Epithelial cell of prostate (primary cell): ENCODE measurements at regions not wholly inside any gene's neighbourhood (a gene's known extent, or its start where the extent isn't known, plus 50 kb on each side); places are given as distances from the start of the nearest gene placed in this dataset.

ENCODE experiments used
- DNase-seq: peaks from one replicate; pipeline ENCODE4 v3.0.0-alpha.2; 2011; ENCODE audit warnings: low read depth, low spot score
- H3K27ac ChIP-seq: fragments of 450-650 bp; 2 replicates; pipeline ENCODE4 v1.5.1; 2017; ENCODE audit warnings: mild to moderate bottlenecking

DNA sequence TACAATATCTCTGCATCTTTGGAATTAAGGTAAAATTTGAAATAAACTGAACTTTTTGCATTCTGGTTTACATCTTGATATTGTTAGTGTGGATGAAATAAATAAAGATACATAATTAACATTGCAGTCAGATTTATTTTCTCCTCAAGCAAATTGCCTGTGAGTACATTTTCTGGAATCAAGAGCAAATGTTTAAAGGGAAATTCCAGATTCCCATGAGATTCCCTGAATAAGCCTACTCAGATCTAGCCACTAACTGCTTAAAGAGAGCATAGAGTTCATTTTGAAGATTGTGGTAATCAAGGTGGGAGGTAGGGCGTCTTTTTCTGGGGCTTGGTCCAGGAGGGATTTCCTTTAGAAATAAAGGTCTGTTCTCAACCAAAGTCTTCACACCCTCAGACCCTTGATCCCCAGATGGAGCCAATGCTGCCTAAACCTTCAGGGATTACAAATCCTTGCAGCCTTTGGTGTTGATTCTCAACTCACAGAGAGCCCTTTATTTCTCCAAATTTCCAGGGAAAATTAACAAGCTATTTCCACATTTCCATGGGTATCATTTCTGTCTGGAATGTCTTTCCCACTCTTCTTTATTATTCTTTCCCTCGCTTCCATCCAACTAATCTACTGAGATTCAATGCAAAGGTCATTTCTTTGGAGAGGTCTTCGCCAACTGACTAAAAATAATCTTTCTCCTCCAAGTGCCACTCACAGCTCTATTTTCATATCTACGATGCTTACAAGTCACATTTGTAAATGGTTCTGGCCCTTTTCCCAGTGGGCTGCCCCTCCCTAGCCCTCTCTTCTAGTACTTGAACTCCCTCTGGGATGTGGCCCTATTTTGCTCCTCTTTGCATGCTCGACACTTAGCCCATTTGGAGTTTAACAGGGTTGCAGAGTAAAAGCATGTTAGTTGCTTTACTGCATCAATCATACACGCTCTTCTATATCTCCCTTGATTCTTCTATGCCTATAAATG, 79.8 kb upstream of the SPATS2L start:
- no peak overlapping the region for H3K27ac ChIP-seq
- no peak for DNase-seq

GRCh38 chr2:200230716-200231115, 75.8 kb upstream of the SPATS2L start:
- no peak overlapping the region for H3K27ac ChIP-seq
- DNase-seq: no peak

GRCh38 chr2:200235533-200235932, 71.0 kb upstream of the SPATS2L start:
- H3K27ac ChIP-seq: no peak overlapping the region
- DNase-seq: no peak

- no peak overlapping the region for H3K27ac ChIP-seq
- no peak for DNase-seq
These were observed 67.3 kb upstream of the SPATS2L start for GRCh38 chr2:200239216-200239615.

GRCh38 chr2:200242570-200242969, 63.9 kb upstream of the SPATS2L start:
- no peak overlapping the region for H3K27ac ChIP-seq
- no peak for DNase-seq

DNA sequence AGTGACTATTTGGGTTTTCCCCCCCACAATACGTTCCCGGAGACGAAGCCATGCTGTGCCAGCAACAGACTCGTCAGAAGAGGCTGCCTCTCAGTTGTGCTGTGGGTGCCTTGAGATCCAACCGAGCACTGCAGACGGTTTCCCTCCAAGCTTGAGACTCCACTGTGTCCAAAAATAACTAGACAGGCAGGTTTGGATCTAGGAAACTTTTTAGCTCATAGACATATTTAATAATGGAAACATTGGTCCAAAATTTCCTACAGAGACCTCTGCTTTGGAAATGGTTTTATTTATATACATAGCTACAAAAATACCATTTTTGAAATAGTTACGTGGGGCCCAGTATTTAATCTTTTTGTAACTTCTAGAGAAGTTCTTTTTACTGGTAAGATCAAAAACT, 63.1 kb upstream of the SPATS2L start:
- no peak for DNase-seq
- H3K27ac ChIP-seq: no peak overlapping the region

DNA sequence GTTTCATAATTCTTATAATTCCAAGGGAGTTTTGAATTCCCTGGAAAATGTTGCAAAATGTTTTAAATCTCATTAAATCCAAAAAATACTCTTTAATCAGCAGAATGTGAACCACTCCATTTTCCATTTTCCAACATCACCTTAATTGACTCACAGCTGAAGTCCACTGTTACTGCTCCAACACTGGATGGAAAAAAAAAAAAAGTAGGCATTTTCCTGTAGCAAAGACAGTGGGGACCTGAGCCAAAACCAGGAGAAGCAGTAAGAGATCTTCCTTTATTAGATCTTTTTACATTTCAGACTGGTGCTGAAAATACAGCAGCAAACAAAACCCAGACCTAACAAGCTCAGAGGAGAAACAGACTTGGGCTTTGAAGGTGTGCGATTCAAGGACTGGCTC, 62.4 kb upstream of the SPATS2L start:
- H3K27ac ChIP-seq: no peak overlapping the region
- no peak for DNase-seq

DNA sequence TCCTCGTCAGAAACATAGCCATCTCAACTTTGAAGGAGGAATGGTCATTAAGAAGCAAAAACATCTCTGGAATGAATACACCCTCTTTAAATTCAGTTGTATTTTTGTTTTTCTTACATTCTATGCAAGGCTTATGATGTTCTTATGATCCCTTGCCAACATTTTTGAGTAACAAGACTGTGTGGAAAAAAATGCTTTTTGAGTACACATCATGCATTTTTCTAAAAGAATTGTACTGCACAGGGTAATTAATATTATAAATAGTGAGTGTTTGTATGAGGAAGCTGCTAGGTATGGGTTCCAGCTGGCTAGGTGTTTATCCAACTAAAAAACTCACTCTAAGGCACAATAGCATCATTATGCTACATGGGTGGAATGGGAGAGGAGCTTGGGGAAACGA, 59.0 kb upstream of the SPATS2L start:
- no peak overlapping the region for H3K27ac ChIP-seq
- no peak for DNase-seq

DNA sequence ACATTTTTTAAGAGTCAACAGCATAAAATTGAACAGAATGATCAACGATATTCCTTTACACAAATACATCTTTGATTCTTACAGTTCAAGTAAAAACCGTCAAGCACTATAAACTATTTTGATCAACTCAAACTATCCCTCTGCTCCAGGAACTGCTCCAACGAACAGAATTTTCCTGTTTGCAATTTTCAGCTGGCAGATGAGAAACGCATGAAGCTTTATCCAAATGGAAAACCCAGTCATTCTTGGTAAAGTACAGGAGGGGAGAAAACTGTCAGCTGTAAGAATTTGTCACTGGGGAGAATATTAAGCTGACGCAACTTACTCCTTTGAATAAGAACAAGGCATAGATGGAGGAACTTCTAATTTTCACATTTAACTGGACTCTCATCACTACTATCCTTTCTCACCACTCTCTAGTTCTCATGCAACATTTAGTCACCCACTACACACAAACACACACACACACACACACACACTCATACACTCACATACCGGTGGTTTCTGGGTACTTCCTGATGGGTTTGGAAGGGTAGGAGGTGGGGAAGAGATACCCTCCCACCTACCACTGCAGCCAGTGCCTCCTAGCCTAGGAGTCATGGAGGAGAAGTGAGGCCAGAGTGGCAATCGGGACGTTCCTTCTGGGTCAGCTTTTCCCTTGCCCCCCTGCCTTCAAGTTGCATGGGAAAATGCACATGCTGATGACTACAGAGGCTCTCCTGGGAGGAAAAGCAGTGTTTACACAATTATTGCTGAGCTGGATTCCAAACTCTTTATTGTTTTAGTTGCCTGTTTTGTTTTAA, 54.0 kb upstream of the SPATS2L start:
- no peak overlapping the region for H3K27ac ChIP-seq
- DNase-seq: no peak

GRCh38 chr2:200253639-200254038, 52.9 kb upstream of the SPATS2L start:
- H3K27ac ChIP-seq: no peak overlapping the region
- no peak for DNase-seq

- no peak for DNase-seq
- no peak overlapping the region for H3K27ac ChIP-seq
These were observed 51.7 kb upstream of the SPATS2L start for GRCh38 chr2:200254773-200255172.

DNA sequence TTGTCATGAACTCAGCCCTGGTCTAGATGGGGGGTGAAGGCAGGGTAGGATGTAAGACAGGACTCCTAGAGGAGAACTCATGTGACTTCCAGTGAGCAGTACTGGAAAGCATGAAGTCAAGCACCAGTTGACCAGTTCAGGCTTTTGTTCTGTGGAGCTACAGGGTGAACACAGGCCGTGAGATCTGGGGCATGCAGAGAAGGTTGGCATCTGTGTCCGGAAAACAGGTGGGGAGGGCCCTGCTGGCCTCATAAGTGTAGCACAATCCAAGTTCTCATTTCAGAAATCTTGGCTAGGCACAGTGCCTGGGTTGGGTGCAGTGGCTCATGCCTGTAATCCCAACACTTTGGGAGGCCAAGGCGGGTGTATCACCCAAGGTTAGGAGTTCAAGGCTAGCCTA, 50.9 kb upstream of the SPATS2L start:
- DNase-seq: no peak
- no peak overlapping the region for H3K27ac ChIP-seq
